K562 (cell line): ENCODE measurements at regions not wholly inside any gene's neighbourhood (a gene's known extent, or its start where the extent isn't known, plus 50 kb on each side); places are given as distances from the start of the nearest gene placed in this dataset.

ENCODE experiments used
- ATAC-seq: fragments of 200-7000 bp; cut with Tn5 transposase; 3 replicates; pipeline ENCODE4 v1.9.1; 2020; ENCODE audit warnings: moderate library complexity
- BruUV-seq: library from RNA; stranded (reverse); fragments of 400-500 nt; replicated peaks from 2 replicates; lab custom pipeline; 2021; lab: Mats Ljungman, UMichigan
- CTCF ChIA-PET: fragments of 300-600 bp; formaldehyde crosslinking; extraction: SDS; loops from one replicate; lab custom pipeline; 2021; ENCODE audit warnings: low intra/inter-chr PET ratio; lab: Yijun Ruan, JAX
- POLR2A ChIA-PET: fragments of 300-600, 350-650 bp; sonication (Branson Sonifier 250); formaldehyde crosslinking; extraction: SDS; loops from one replicate; lab custom pipeline; 2021; ENCODE audit warnings: antibody characterized with exemption, inconsistent platforms; lab: Yijun Ruan, JAX
- DNase-seq, 4 experiments: peaks; one replicate each; pipeline versions ENCODE4 v3.0.0 to v3.0.0-alpha.2; 2011 to 2018; ENCODE audit warnings: low spot score in 3 of 4, mixed read lengths in 3 of 4; ENCODE audit errors: extremely low read depth in 1 of 4
- FAIRE-seq: peaks from 2 replicates; lab custom pipeline; 2011; peaks lifted over from hg19 to GRCh38; lab: Jason Lieb, UNC
- H2AFZ ChIP-seq: 2 replicates; pipeline ENCODE4 v1.6.0; 2011; ENCODE audit warnings: low read depth, low read length, control low read depth, inconsistent platforms
- H3K27ac ChIP-seq: fragments of 200-600 bp; 3 replicates; pipeline ENCODE4 v1.8.0; 2011; ENCODE audit warnings: low read depth, mild to moderate bottlenecking, control low read depth, inconsistent platforms, low read length, moderate library complexity, mixed read lengths; ENCODE audit errors: extremely low read depth
- H3K27me3 ChIP-seq, 2 experiments: fragments of 300-600 bp in 1 of 2; 2 replicates in 1 of 2; 3 replicates in 1 of 2; pipeline versions ENCODE4 v1.6.0 to v1.8.0; 2011; ENCODE audit warnings: inconsistent platforms in 2 of 2, low read length in 2 of 2, mild to moderate bottlenecking in 1 of 2, mixed read lengths in 1 of 2, moderate library complexity in 1 of 2; ENCODE audit not compliant: control insufficient read depth in 2 of 2, insufficient read depth in 2 of 2
- H3K36me3 ChIP-seq: fragments of 300-600 bp; 3 replicates; pipeline ENCODE4 v1.8.0; 2011; ENCODE audit warnings: mild to moderate bottlenecking, low read length, inconsistent platforms; ENCODE audit not compliant: control insufficient read depth, insufficient read depth
- H3K4me1 ChIP-seq, 2 experiments: fragments of 200-600 bp in 1 of 2; replicated peaks in 1 of 2; 2 replicates in 1 of 2; 3 replicates in 1 of 2; pipeline versions ENCODE4 v1.5.1 to v1.8.0; 2011; ENCODE audit warnings: inconsistent platforms in 2 of 2, low read length in 2 of 2, mild to moderate bottlenecking in 1 of 2, mixed read lengths in 1 of 2, moderate library complexity in 1 of 2; ENCODE audit not compliant: control insufficient read depth in 2 of 2, insufficient read depth in 2 of 2
- H3K4me2 ChIP-seq: 2 replicates; pipeline ENCODE4 v1.6.1; 2011; ENCODE audit warnings: low read length, control low read depth, inconsistent platforms, mixed read lengths; ENCODE audit not compliant: insufficient read depth
- H3K4me3 ChIP-seq: fragments of 200-600 bp; sonication (generic), shearing (Covaris generic); 2 replicates; pipeline ENCODE4 v1.5.1; 2016; ENCODE audit warnings: control low read depth, inconsistent platforms
- H3K79me2 ChIP-seq: fragments of 200-600 bp; 3 replicates; pipeline ENCODE4 v1.8.0; 2011; ENCODE audit warnings: low read length, inconsistent platforms; ENCODE audit not compliant: control insufficient read depth, insufficient read depth
- H3K9ac ChIP-seq, 2 experiments: 2 replicates each; pipeline versions ENCODE4 v1.6.0 to v1.6.1; 2011; ENCODE audit warnings: low read depth in 2 of 2, low read length in 2 of 2, control low read depth in 1 of 2, inconsistent platforms in 1 of 2, mild to moderate bottlenecking in 1 of 2, mixed read lengths in 1 of 2; ENCODE audit not compliant: insufficient read depth in 1 of 2
- H3K9me1 ChIP-seq: one replicate; pipeline ENCODE4 v1.6.0; 2011; ENCODE audit warnings: inconsistent platforms, mild to moderate bottlenecking, low read length, moderate library complexity; ENCODE audit not compliant: control insufficient read depth, insufficient read depth
- H3K9me3 ChIP-seq: replicated peaks from 2 replicates; pipeline ENCODE4 v1.5.1; 2011; ENCODE audit warnings: low read depth, low read length, inconsistent platforms; ENCODE audit not compliant: control insufficient read depth, insufficient read depth
- H4K20me1 ChIP-seq: replicated peaks from 2 replicates; pipeline ENCODE4 v1.6.1; 2011; ENCODE audit warnings: low read length, inconsistent platforms, mixed read lengths; ENCODE audit not compliant: control insufficient read depth, insufficient read depth
- CBFA2T3 ChIP-seq: fragments of 450-650 bp; IDR thresholded peaks from 2 replicates; pipeline ENCODE4 v1.6.1; 2017
- NUFIP1 ChIP-seq: fragments of 450-650 bp; IDR thresholded peaks from 2 replicates; pipeline ENCODE4 v1.6.1; 2018; ENCODE audit not compliant: partially characterized antibody
- ZNF316 ChIP-seq: fragments of 450-650 bp; IDR thresholded peaks from 2 replicates; pipeline ENCODE4 v1.6.1; 2016
- WGBS: fragments of 100-300 bp; shearing (Covaris generic); methylation state at CpG from one replicate; pipeline ENCODE4 v1.1.6; 2016; ENCODE audit warnings: low coverage, mixed read lengths; ENCODE audit not compliant: insufficient coverage; ENCODE audit errors: missing lambda C conversion rate; 5-methylcytosine and 5-hydroxymethylcytosine counted together
- in situ Hi-C: fragments of 300-500 bp; cut with MboI; formaldehyde crosslinking; loops from 4 replicates; pipeline ENCODE4 v1.15.0; 2018; ENCODE audit warnings: inconsistent platforms, mixed read lengths
- intact Hi-C: fragments of 100-400 bp; cut with micrococcal nuclease; formaldehyde crosslinking; loops from 2 replicates; pipeline ENCODE4 v1.14.2; 2022
- TF ChIP-seq, protein P1 (sequence below), 2 experiments: fragments of 450-650 bp; IDR thresholded peaks; 2 replicates each; pipeline ENCODE4 v1.6.1; 2016
- TF ChIP-seq, protein P2 (sequence below): IDR thresholded peaks from 2 replicates; pipeline ENCODE4 v1.6.1; 2016; ENCODE audit warnings: missing genetic modification characterization, missing compliant biosample characterization
- TF ChIP-seq, protein P3 (sequence below): fragments of 250-450 bp; sonication (Bioruptor Pico); IDR thresholded peaks from 2 replicates; pipeline ENCODE4 v1.6.1; 2021; ENCODE audit warnings: mild to moderate bottlenecking

DNA sequence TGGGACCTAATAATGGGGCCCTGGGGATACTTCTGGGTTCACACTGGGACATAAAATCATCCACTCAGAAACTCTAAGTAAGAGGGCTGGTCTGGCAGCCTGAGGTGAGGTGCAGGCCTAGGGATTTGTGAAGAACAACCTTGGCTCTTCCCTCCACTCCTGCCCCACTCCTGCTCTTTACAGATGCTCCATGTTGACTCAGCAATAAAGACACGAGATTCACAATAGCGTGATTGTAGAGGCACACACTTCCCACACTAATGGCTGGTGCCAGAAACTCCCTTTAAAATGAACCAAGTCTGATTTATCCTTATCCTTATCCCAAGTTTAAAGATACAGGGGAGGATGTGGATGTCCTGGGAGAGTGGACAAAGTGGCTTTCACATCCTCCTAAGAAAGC is 228.2 kb downstream of the ACTR3 start:
- Histone ChIP-seq H3K9me3 (no peaks in the 10 kb centered on the region), H2AFZ (no peak overlapping the region), H3K4me3 (no peak overlapping the region), H3K27me3 (no peaks in the 10 kb centered on the region)
- CTCF ChIA-PET = no interaction called here
- DNase-seq = no peak
- FAIRE-seq = no peak
- TF ChIP-seq, protein P1, sequence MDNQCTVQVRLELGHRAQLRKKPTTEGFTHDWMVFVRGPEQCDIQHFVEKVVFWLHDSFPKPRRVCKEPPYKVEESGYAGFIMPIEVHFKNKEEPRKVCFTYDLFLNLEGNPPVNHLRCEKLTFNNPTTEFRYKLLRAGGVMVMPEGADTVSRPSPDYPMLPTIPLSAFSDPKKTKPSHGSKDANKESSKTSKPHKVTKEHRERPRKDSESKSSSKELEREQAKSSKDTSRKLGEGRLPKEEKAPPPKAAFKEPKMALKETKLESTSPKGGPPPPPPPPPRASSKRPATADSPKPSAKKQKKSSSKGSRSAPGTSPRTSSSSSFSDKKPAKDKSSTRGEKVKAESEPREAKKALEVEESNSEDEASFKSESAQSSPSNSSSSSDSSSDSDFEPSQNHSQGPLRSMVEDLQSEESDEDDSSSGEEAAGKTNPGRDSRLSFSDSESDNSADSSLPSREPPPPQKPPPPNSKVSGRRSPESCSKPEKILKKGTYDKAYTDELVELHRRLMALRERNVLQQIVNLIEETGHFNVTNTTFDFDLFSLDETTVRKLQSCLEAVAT (IDR thresholded peaks at IDR 0.05) = no peak
- 0 out of 2 replicates have a peak, but pooled peaks have one; percentile 19 for TF ChIP-seq ZNF316
- TF ChIP-seq, all 486 proteins: peak for 1
- ATAC-seq = no peak
- Histone ChIP-seq H4K20me1 (no peaks in the 10 kb centered on the region; the same call in 1 of the 2 replicates), H3K79me2 (no peaks in the 10 kb centered on the region), H3K4me2 (no peak overlapping the region), H3K36me3 (no peaks in the 10 kb centered on the region), H3K9me1 (no peaks in the 10 kb centered on the region), H3K4me1 (no peaks in the 10 kb centered on the region), H3K9ac (no peak overlapping the region), H3K27ac (no peak overlapping the region)
- in situ Hi-C loops (no loop called here), intact Hi-C loops (no loop called here)
- 0% methylated on average over 2 of the region's 2 CpGs for WGBS
- POLR2A ChIA-PET = no interaction called here
- BruUV-seq = no TSS peak

DNA sequence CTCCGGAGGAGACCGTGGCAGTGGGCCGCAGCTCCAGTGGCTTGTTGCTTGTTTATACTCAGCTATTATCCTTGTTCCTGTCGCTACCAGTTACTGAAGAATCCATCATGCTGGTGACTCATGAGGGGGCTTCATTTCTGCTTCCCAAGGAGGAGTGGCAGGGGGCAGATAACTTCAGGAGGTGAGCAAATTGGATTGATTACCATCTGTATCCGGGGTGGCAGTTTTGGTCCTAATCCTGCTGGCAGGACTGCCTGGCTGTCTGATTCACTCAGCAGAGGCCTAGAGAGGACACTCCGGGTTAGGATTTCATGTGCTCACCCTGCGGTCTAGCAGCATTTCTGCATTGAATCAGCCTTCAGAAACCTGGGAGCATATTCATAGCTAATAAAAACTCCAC is 230.0 kb downstream of the ACTR3 start:
- DNase-seq = peak in 2 of 4 experiments; percentile 4
- intact Hi-C loops = no loop called here
- Histone ChIP-seq H3K27me3 (no peaks in the 10 kb centered on the region), H3K9me1 (no peaks in the 10 kb centered on the region), H3K4me2 (no peak overlapping the region), H3K4me3 (no peak overlapping the region), H3K36me3 (no peaks in the 10 kb centered on the region), H3K27ac (no peak overlapping the region), H3K79me2 (no peaks in the 10 kb centered on the region), H3K9ac (no peak overlapping the region), H3K9me3 (no peaks in the 10 kb centered on the region), H3K4me1 (no peaks in the 10 kb centered on the region), H2AFZ (no peak overlapping the region), H4K20me1 (no peaks in the 10 kb centered on the region; the same call in 1 of the 2 replicates)
- BruUV-seq = no TSS peak
- no peak for FAIRE-seq
- in situ Hi-C loops = no loop called here
- no peak for TF ChIP-seq NUFIP1
- peak; percentile 19; the same call in 1 of the 2 replicates for TF ChIP-seq CBFA2T3
- TF ChIP-seq, protein P2, sequence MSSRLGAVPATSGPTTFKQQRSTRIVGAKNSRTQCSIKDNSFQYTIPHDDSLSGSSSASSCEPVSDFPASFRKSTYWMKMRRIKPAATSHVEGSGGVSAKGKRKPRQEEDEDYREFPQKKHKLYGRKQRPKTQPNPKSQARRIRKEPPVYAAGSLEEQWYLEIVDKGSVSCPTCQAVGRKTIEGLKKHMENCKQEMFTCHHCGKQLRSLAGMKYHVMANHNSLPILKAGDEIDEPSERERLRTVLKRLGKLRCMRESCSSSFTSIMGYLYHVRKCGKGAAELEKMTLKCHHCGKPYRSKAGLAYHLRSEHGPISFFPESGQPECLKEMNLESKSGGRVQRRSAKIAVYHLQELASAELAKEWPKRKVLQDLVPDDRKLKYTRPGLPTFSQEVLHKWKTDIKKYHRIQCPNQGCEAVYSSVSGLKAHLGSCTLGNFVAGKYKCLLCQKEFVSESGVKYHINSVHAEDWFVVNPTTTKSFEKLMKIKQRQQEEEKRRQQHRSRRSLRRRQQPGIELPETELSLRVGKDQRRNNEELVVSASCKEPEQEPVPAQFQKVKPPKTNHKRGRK (tag) = no peak
- TF ChIP-seq, protein P3, sequence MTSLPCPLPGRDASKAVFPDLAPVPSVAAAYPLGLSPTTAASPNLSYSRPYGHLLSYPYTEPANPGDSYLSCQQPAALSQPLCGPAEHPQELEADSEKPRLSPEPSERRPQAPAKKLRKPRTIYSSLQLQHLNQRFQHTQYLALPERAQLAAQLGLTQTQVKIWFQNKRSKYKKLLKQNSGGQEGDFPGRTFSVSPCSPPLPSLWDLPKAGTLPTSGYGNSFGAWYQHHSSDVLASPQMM (CRISPR knock-in tag) = no peak
- 2% methylated on average over 7 of the region's 7 CpGs for WGBS
- ChIA-PET POLR2A (interaction anchor here (0.6 kb wide), 1 partner anchor 69 kb away, joined by 3 read pairs; no protein-coding TSS in a partner anchor), CTCF (no interaction called here)
- ATAC-seq = no peak
